Activated naive CD8-positive, alpha-beta T cell treated with anti-CD3 and anti-CD28 coated beads for 36 hours (primary cell): ENCODE measurements at regions not wholly inside any gene's neighbourhood (a gene's known extent, or its start where the extent isn't known, plus 50 kb on each side); places are given as distances from the start of the nearest gene placed in this dataset.

Experiments used
- DNase-seq: peaks from one replicate; pipeline ENCODE4 v3.0.0; 2021
- H3K27ac Mint-ChIP-seq: one replicate; pipeline ENCODE4 v1.8.0; 2022; ENCODE audit warnings: mild to moderate bottlenecking, moderate library complexity, mixed read lengths
- H3K27me3 Mint-ChIP-seq: one replicate; pipeline ENCODE4 v1.8.0; 2022; ENCODE audit warnings: mild to moderate bottlenecking, mixed read lengths
- H3K36me3 Mint-ChIP-seq: one replicate; pipeline ENCODE4 v1.8.0; 2021; ENCODE audit warnings: mild to moderate bottlenecking, mixed read lengths
- H3K4me1 Mint-ChIP-seq: one replicate; pipeline ENCODE4 v1.8.0; 2021; ENCODE audit warnings: mixed read lengths
- H3K4me3 Mint-ChIP-seq: one replicate; pipeline ENCODE4 v1.8.0; 2022; ENCODE audit warnings: mild to moderate bottlenecking, moderate library complexity, mixed read lengths
- H3K9me3 Mint-ChIP-seq: one replicate; pipeline ENCODE4 v1.8.0; 2022; ENCODE audit warnings: mixed read lengths

DNA sequence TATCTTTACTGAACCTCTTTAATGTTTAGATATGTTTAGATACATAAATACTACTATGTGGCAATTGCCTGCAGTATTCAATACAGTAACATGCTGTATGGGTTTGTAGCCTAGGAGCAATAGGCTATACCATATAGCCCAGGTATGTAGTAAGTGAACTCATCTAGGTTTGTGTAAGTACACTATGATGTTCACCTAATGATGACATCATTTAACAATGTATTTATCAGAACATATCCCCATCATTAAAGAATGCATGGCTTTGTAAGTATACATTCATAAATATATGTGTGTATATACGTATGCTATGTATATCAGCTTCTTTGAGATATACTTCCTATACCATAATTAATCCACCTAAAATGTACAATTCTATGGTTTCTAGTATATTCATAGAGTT lies 631.2 kb upstream of the MAN1A1 start:
- Mint-ChIP-seq H3K4me3 (no peak overlapping the region), H3K36me3 (no peaks in the 10 kb centered on the region), H3K27me3 (no peaks in the 10 kb centered on the region), H3K4me1 (peaks cover 2% of the 10 kb centered on the region), H3K9me3 (no peaks in the 10 kb centered on the region), H3K27ac (no peak overlapping the region)
- no peak for DNase-seq

DNA sequence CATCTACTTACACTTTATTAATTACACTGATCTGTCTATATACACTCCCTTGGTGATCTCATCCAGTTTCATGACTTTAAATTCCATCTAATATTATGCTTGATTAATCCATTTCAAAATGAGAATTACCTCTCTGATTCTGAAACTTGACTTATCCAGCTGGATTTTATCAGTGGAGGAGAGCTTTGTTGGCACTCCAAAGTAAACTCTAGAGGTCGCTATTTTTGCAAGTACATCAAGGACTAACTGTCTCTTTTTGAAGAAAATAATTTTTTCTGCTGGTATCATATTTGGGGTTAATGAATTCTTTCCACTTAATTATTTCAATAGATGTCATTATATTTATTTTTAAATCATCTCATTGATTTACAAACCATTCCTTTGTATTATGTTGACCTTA lies 630.3 kb upstream of the MAN1A1 start:
- H3K4me3 Mint-ChIP-seq: no peak overlapping the region

GRCh38 chr6:119978274-119978889 lies 628.8 kb upstream of the MAN1A1 start:
- Mint-ChIP-seq H3K36me3 (no peaks in the 10 kb centered on the region), H3K4me1 (peaks cover 2% of the 10 kb centered on the region), H3K4me3 (no peak overlapping the region), H3K9me3 (no peaks in the 10 kb centered on the region), H3K27ac (no peak overlapping the region), H3K27me3 (no peaks in the 10 kb centered on the region)
- DNase-seq: no peak

More for the DNA sequence above, 630.3 kb upstream of the MAN1A1 start:
- Mint-ChIP-seq H3K9me3 (no peaks in the 10 kb centered on the region), H3K4me1 (peaks cover 2% of the 10 kb centered on the region), H3K27ac (no peak overlapping the region), H3K27me3 (no peaks in the 10 kb centered on the region), H3K36me3 (no peaks in the 10 kb centered on the region)
- no peak for DNase-seq

GRCh38 chr6:119974430-119975159 lies 625.0 kb upstream of the MAN1A1 start:
- Mint-ChIP-seq H3K36me3 (no peaks in the 10 kb centered on the region), H3K4me3 (no peak overlapping the region), H3K9me3 (no peaks in the 10 kb centered on the region), H3K27me3 (no peaks in the 10 kb centered on the region), H3K4me1 (peaks cover 2% of the 10 kb centered on the region), H3K27ac (no peak overlapping the region)
- DNase-seq: no peak

DNA sequence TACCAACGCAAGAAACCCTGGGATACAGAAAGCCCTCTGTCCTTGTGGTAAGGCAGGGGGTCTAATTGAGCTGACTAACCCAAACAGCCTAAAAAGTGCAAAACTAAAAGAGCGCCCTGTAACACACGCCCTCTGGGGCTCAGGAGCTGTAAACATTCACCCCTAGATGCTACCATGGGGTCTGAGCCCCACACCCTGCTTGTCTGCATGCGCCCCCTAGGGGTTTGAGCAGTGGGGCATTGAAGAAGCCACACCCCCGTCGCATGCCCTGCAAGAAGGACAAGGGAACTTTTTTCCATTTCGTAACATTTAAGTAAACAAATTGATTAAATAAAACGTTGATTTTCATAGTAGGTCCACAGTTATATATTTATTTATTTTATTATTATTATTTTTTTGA lies 616.9 kb upstream of the MAN1A1 start:
- Mint-ChIP-seq H3K27ac (no peak overlapping the region), H3K4me1 (no peaks in the 10 kb centered on the region), H3K4me3 (no peak overlapping the region), H3K36me3 (no peaks in the 10 kb centered on the region), H3K9me3 (no peaks in the 10 kb centered on the region), H3K27me3 (no peaks in the 10 kb centered on the region)
- peak; percentile 16 for DNase-seq

DNA sequence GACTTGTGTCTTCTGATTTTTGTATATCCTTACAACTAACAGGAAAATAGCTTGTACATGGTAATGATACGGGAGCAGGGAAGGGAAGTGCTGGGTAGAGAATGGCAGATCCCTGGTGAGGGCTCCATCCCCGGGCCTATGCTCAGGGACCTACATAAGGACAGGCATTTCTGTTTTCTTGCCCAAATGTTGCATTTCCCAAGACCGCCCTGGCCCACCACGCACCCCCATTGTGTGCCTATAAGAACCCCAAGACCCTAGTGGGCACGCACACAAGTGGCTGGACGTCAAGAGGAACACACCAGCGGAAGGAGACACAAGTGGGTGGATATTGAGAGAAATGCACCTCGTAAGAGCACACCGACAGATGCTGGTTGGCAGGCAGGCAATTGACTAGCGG lies 616.3 kb upstream of the MAN1A1 start:
- Mint-ChIP-seq H3K4me1 (no peaks in the 10 kb centered on the region), H3K9me3 (no peaks in the 10 kb centered on the region), H3K27me3 (no peaks in the 10 kb centered on the region), H3K36me3 (no peaks in the 10 kb centered on the region), H3K27ac (no peak overlapping the region), H3K4me3 (no peak overlapping the region)
- no peak for DNase-seq

DNA sequence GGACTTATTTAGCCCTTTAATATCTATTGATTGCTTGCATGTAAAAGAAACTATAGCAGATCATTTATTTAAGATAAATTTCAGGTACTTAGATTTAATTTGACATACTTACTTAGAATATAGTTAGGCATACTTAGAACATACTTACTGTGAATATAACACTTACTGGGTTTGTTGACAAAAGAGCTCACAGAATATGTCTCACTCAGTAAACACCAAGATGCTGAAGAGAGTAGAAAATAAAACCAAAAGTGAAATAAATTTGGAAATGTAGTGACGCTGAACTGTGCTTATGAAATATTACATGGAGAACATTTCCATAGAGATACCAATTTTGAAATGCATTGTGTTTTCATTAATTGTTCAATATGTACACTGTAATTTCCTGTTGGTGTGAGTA lies 615.4 kb upstream of the MAN1A1 start:
- H3K4me1 Mint-ChIP-seq: no peaks in the 10 kb centered on the region
- no peaks in the 10 kb centered on the region for H3K36me3 Mint-ChIP-seq
- H3K9me3 Mint-ChIP-seq: no peaks in the 10 kb centered on the region
- H3K27me3 Mint-ChIP-seq: no peaks in the 10 kb centered on the region
- H3K4me3 Mint-ChIP-seq: no peak overlapping the region
- no peak overlapping the region for H3K27ac Mint-ChIP-seq
- no peak for DNase-seq

GRCh38 chr6:119962505-119962904 lies 612.9 kb upstream of the MAN1A1 start:
- H3K9me3 Mint-ChIP-seq: no peaks in the 10 kb centered on the region
- no peaks in the 10 kb centered on the region for H3K27me3 Mint-ChIP-seq
- no peaks in the 10 kb centered on the region for H3K4me1 Mint-ChIP-seq
- H3K36me3 Mint-ChIP-seq: no peaks in the 10 kb centered on the region
- no peak for DNase-seq
- no peak overlapping the region for H3K27ac Mint-ChIP-seq
- H3K4me3 Mint-ChIP-seq: no peak overlapping the region

DNA sequence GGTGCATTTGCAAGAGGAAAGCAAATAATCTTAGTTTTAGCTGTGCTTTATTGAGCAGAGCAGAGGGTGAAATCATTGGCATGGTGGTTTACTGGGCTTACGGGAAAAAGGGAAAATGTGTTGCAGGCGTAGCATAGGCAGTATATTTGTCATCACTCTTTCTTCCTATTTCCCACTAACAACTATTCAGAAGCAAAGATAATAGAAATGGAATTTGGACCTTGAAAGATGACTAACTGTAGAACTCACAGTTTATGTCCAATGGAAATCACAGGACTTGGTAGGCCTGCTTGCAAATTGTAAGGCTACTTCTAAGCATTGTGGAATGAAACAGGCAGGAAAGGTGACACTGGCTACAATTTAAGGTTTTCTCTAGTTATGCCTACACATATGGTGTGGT lies 611.9 kb upstream of the MAN1A1 start:
- no peaks in the 10 kb centered on the region for H3K27me3 Mint-ChIP-seq
- H3K27ac Mint-ChIP-seq: no peak overlapping the region
- H3K9me3 Mint-ChIP-seq: no peaks in the 10 kb centered on the region
- H3K36me3 Mint-ChIP-seq: no peaks in the 10 kb centered on the region
- no peaks in the 10 kb centered on the region for H3K4me1 Mint-ChIP-seq
- H3K4me3 Mint-ChIP-seq: no peak overlapping the region
- no peak for DNase-seq

DNA sequence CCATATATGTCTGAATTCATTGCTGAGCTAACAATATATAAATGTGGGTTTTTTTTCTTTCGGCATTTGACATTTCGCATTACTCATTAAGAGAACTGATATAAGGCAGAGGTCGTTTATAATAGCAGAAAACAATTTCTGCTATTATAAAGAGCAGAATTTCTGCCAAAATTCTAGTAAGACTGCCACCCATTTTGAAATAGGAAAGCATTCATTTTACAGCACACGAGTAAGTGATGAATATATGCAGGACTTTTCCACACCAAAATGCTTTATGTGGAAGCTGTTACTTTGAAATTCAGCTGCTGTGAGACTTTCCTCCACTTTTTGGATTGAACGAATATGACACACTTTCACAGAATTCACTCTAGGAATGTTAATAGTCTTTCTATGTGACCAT lies 610.9 kb upstream of the MAN1A1 start:
- Mint-ChIP-seq H3K9me3 (no peaks in the 10 kb centered on the region), H3K36me3 (no peaks in the 10 kb centered on the region)

DNA sequence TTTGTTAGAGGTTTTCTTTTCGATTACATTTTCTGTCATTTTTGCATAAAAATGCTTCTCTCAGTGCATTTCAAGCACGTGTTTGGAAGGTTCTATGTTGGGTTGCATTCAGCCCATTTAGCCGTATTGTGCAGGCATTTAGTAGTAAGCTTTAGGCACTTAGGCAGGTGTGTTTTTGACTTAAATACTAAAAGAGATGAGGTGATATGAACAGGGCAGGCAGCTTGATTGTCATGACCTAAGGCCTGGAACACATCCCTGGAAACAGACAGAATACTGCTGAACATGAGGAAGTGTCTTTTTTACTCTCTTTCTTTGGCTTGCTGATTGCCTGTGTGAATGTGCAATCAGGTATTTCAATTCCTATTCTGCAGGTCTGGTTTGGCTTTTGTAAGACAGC lies 610.5 kb upstream of the MAN1A1 start:
- DNase-seq: no peak
- Mint-ChIP-seq H3K27me3 (no peaks in the 10 kb centered on the region), H3K4me1 (no peaks in the 10 kb centered on the region), H3K36me3 (no peaks in the 10 kb centered on the region), H3K4me3 (no peak overlapping the region), H3K9me3 (no peaks in the 10 kb centered on the region), H3K27ac (no peak overlapping the region)

More for the DNA sequence above, 610.9 kb upstream of the MAN1A1 start:
- Mint-ChIP-seq H3K27me3 (no peaks in the 10 kb centered on the region), H3K4me1 (no peaks in the 10 kb centered on the region), H3K4me3 (no peak overlapping the region), H3K27ac (no peak overlapping the region)
- DNase-seq: no peak

DNA sequence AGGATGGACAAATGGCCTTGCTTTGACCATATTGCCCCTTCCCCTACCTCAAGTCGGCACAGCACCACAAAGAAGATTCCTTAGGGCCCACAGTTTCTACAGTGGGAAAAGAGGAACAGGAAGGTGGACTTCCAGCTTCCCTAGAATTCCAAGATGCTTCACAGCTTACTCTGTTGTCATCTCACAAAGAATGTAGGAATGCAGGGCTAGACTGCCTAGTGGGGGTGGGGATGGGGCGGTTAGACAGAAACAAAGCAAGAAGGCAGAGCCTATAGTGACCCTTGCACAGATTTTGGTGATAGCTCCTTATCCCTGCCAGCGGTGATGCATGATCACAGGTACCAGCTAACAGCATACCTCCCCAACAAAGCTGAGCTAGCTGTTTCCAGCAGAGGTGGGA lies 607.6 kb upstream of the MAN1A1 start:
- H3K4me3 Mint-ChIP-seq: no peak overlapping the region
- DNase-seq: no peak
- no peaks in the 10 kb centered on the region for H3K27me3 Mint-ChIP-seq
- H3K4me1 Mint-ChIP-seq: no peaks in the 10 kb centered on the region
- H3K9me3 Mint-ChIP-seq: peaks cover 2% of the 10 kb centered on the region
- no peaks in the 10 kb centered on the region for H3K36me3 Mint-ChIP-seq
- no peak overlapping the region for H3K27ac Mint-ChIP-seq

GRCh38 chr6:119952696-119953095 lies 603.1 kb upstream of the MAN1A1 start:
- no peaks in the 10 kb centered on the region for H3K27me3 Mint-ChIP-seq
- no peak overlapping the region for H3K27ac Mint-ChIP-seq
- H3K36me3 Mint-ChIP-seq: no peaks in the 10 kb centered on the region
- peaks cover 2% of the 10 kb centered on the region for H3K9me3 Mint-ChIP-seq
- DNase-seq: no peak
- H3K4me3 Mint-ChIP-seq: no peak overlapping the region
- no peaks in the 10 kb centered on the region for H3K4me1 Mint-ChIP-seq

- Mint-ChIP-seq H3K9me3 (peaks cover 2% of the 10 kb centered on the region), H3K4me1 (no peaks in the 10 kb centered on the region), H3K4me3 (no peak overlapping the region), H3K36me3 (no peaks in the 10 kb centered on the region), H3K27ac (no peak overlapping the region), H3K27me3 (no peaks in the 10 kb centered on the region)
- no peak for DNase-seq
Measured at GRCh38 chr6:119950681-119951080, 601.1 kb upstream of the MAN1A1 start.

DNA sequence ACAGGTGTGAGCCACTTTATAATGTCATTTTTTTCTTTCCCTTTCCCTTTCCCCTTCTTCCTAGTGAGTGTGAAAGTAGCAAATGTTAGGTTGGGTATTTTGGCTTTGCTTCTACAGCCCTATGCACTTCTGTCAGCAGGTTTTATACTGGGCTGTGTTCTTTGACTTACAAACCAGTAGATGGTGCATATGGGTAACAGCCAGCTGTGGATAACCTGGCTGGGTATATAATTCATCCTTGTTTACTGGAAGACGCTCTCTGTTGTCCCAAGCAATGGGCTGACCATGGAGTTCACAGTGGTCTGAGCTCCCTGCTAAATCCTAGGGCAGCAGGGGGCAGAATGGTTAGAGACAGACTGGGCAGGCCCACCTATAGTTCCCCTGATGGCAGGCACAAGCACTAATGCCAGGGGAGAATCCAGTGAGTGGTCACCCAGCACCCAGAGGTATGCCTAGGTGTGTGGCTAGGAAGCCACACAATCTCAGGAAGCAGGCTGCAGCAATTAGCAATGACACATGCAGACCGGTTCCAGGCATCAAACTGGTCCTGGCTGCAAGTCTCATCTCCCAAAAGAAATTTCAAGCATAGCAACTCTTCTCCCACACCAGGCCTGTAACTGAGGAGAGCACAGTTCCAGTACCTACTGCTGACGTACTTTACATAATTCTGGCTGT lies 592.7 kb upstream of the MAN1A1 start:
- DNase-seq: no peak
- H3K36me3 Mint-ChIP-seq: no peaks in the 10 kb centered on the region

DNA sequence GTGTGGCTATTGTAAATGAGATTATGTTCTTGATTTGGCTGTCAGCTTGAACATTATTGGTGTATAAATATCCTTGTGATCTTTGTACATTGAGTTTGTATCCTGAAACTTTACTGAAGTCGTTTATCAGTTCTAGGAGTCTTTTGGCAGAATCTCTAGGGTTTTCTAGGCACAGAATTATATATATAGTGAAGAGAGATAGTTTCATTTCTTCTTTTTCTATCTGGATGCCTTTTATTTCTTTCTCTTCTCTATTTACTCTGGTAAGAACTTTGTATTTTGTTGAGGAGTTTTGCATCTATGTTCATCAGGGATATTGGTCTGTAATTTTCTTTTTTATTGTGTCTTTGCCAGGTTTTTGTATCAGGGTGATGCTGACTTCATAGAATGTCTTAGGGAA lies 589.2 kb upstream of the MAN1A1 start:
- Mint-ChIP-seq H3K9me3 (peaks cover 1% of the 10 kb centered on the region), H3K4me3 (no peak overlapping the region), H3K27ac (no peak overlapping the region), H3K36me3 (no peaks in the 10 kb centered on the region), H3K27me3 (peaks cover 5% of the 10 kb centered on the region), H3K4me1 (no peaks in the 10 kb centered on the region)
- no peak for DNase-seq

More for the DNA sequence above, 592.7 kb upstream of the MAN1A1 start:
- Mint-ChIP-seq H3K27me3 (peaks cover 5% of the 10 kb centered on the region), H3K4me3 (no peak overlapping the region), H3K4me1 (no peaks in the 10 kb centered on the region), H3K9me3 (peaks cover 1% of the 10 kb centered on the region), H3K27ac (no peak overlapping the region)
